ENCODE measurements at regions not wholly inside any gene's neighbourhood (a gene's known extent, or its start where the extent isn't known, plus 50 kb on each side); places are given as distances from the start of the nearest gene placed in this dataset.

GRCh38 chr11:130646881-130647280, 198.4 kb downstream of the ADAMTS15 start:
- TF ChIP-seq, protein P1, sequence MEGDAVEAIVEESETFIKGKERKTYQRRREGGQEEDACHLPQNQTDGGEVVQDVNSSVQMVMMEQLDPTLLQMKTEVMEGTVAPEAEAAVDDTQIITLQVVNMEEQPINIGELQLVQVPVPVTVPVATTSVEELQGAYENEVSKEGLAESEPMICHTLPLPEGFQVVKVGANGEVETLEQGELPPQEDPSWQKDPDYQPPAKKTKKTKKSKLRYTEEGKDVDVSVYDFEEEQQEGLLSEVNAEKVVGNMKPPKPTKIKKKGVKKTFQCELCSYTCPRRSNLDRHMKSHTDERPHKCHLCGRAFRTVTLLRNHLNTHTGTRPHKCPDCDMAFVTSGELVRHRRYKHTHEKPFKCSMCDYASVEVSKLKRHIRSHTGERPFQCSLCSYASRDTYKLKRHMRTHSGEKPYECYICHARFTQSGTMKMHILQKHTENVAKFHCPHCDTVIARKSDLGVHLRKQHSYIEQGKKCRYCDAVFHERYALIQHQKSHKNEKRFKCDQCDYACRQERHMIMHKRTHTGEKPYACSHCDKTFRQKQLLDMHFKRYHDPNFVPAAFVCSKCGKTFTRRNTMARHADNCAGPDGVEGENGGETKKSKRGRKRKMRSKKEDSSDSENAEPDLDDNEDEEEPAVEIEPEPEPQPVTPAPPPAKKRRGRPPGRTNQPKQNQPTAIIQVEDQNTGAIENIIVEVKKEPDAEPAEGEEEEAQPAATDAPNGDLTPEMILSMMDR (IDR thresholded peaks at IDR 0.05 in 4 of 5, conservative IDR thresholded peaks at IDR 0.05 in 1 of 5) = no peak
- no peak for TF ChIP-seq POLR2A (IDR thresholded peaks at IDR 0.05)

All from gastrocnemius medialis (tissue), 4 donors.